HG03558 (cell line): ENCODE measurements at regions not wholly inside any gene's neighbourhood (a gene's known extent, or its start where the extent isn't known, plus 50 kb on each side); places are given as distances from the start of the nearest gene placed in this dataset.

Source experiments
- ATAC-seq: cut with Tn5 transposase; IDR thresholded peaks from one replicate; pipeline ENCODE4 v1.9.1; 2021; ENCODE audit warnings: moderate number of reproducible peaks; ENCODE audit not compliant: unreplicated experiment; ENCODE audit errors: extremely low read depth

DNA sequence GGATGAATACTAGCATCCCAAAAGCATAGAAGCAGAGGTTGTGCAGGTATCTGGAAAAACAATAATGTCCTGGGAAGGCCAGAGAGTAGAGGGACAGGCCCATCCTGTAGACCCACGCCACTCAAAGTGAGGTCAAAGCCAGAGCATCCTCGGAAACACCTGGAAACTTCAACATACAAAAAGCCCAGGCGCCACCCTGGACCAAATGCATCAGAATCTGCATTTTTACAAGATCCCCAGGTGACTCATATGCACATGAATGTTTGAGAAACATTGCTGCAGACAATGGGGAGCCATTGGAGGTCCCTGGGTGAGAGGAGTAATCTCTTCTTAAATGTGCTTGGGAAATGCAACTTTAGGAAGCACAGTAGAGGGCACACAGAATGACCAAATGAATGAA, 684.1 kb downstream of the DIAPH3 start:
- ATAC-seq, result no peak

DNA sequence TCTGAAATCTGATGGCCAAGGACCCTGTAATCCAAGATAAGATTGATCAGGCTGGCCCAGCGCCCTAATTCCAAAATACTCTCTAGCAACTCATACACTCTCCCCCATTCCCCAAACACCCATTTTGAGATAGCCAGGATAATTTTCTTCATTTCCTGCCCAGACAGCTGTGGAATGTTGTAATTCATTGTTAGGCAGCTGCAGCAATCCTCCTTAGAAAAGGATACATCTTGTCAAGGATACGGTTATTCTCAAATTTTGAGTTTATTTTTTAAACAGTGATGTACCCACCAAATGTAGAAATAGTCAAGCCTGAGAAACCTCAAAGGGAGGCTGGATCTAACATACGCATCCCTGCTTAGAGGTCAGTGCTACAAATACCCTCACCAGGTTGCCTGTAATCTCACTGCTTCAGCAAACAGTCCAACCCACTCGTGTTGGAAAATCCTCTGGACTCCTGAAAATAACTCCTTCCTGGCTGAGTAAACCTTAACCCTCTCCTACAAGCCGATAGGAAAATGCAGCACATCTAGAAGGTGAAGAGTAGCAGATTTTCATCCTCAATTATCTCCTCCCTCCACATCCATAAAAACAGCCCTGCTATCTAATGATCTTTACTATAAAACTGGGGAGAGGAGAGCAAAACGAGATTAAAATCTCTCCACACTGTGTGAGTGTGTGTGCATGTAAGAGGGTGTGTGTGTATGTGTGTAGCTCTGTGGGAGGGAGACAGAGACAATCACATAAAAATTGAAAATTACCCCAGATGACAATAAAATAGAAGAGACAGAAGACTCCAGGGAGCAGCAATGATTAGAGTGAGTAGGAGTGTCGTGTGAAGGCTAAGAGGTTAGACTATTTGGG, 683.1 kb downstream of the DIAPH3 start:
- no peak for ATAC-seq

GRCh38 chr13:59483501-59484145, 680.1 kb downstream of the DIAPH3 start:
- no peak for ATAC-seq

DNA sequence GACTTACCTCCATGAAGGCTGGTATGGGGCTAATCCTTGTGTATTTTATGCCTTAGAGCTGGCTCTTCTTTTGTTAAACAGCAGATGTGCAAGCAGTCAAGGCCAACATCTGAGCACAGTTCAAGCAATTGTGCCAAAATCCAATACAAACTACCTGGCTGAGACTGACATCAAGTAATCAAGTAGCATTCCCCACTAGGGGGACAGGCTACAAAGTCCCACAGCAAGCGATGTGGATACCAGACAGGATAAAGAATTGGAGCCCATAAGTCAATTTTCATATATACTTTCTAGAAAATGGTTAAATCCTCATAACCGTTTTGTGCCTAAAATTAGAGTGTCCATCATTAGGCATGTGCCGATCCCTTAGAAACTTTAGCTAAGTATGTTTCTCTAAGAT, 675.8 kb downstream of the DIAPH3 start:
- ATAC-seq, result no peak

DNA sequence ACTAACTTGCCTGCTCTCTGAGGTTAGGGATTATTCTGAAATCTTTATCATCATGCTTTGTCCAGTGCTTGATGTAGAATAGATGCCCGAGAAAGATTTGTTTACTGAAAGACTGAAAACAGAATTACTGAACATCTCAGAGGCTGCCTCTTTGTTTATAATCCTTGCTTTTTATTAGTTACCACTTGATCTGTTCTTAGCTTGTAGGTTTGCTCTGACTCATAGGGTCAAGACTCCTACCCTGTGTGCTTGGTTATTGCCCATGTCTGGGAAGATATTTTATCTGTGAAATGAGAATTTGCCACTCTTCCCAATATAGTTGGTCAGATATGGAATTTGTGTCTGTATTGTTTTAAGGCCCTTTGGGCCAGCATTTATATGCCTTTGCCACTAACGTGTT, 675.3 kb downstream of the DIAPH3 start:
- ATAC-seq, result no peak

- no peak for ATAC-seq
Observed at GRCh38 chr13:59490651-59491050, 673.1 kb downstream of the DIAPH3 start.

- ATAC-seq, result no peak
Observed at GRCh38 chr13:59492030-59492636, 671.6 kb downstream of the DIAPH3 start.

DNA sequence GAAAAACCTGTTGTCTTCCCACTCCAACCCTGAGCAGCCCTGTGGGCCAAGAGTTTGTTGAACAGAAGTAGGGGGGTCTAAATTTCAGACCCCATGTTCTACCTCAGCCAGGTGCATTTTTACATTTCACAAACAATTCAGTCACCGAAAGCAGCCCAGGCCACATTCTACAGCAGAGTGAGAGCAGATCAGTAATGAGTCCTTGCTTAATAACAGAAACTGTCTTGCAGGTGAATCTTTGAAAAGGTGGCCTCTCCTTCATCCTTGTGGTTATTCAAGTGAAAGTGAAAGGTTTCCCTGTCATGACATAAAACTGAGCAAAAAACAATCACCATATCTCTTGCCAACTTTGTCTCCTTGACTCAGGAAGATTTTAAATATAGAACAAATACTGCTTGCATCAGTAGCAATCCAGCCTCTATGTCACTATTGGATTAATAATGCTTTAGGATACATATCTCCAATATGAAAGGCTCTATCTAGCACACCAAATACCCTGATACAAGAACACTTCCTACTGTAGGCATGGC, 670.2 kb downstream of the DIAPH3 start:
- no peak for ATAC-seq

DNA sequence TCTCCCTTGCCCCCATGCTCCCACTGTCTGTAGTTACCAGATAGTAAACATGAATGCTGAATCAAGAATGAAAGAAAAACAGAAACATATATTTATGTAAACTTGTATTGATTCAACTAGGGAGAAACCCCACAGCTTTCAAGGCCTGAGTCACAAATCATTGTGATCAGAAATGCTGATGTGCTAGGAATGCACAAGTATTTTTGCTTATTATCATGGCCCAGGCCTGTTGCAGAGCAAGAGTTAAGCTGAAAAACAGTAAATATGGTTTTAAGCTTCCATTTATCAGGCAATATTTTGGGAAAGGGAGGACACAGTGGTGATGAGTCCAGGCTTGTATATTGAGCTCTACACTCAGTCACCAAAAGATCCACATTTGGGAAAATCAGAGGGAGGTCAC, 669.6 kb downstream of the DIAPH3 start:
- no peak for ATAC-seq

DNA sequence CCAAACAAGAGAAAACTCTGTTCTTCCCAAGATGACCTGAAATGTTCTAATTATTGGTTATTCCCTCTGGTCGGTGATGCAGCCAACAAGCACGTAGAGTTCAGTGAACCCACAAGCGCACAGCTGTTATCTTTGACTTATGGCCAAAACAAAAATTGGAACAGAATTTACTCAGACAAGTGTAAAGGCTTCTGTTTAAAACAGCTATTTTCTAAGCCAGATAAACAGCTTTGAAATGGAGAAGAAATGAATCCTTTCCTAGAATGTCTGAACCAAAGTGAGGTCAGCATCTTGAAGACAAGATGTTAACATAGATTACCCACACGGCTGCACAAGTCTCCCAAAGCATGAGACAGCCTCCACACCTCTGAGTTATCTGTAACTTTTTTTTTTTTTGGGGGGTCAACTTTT, 669.2 kb downstream of the DIAPH3 start:
- ATAC-seq, result no peak

- no peak for ATAC-seq
Observed at GRCh38 chr13:59495299-59495698, 668.4 kb downstream of the DIAPH3 start.

DNA sequence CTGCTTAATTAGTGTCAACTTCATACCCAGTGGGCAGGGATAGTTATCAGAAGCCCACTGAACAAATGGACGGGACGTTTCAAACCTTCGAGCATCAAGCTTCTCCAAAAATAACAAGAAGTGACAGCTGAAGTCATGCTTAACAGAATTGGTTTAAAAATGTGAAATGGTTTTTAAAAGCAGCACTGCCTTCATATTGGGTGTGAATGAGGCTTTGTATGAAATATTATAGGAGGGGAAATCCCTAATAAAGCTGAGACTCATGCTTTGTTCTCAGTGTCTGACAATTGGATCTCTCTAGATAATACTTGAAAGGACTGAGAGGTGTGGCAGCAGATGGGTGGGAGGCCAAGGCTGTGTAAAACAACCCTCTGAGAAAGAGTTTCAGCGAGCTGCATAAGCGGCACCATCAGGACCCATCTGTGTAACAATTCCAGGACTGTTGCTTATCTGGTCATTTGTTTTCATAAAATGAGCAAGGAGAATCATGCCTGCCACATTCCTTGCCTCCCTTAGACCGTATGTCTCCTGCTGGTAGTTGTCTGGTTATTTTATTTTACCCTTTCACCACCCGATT, 667.7 kb downstream of the DIAPH3 start:
- ATAC-seq, result no peak

DNA sequence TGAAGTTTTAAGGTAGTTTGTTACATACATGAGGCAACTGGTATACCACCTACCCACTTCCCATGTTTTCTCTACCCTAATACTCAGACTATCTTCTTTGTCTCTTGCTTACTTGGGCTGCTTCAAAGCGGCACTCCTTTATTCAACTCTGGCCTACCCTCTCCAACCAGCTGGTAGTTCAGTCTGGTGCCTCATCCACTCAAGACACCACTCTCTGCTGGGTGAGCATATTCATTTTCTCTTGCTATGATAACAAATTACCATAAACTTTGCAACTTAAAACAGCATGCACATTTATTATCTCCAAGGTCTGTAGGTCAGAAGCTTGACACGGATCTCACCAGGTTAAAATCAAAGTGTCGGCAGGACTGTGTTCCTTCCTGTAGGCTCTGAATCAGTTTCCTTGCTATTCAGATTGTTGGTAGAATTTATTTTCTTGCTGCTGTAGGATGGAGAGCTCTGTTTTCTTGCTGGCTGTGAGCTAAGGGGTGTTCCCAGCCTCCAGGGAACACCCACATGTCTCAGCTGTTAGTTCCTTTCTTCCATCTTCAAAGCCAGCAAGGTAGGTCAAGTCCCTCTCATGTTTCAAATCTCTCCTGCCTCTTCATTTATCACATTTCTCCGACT, 666.0 kb downstream of the DIAPH3 start:
- ATAC-seq, result no peak

DNA sequence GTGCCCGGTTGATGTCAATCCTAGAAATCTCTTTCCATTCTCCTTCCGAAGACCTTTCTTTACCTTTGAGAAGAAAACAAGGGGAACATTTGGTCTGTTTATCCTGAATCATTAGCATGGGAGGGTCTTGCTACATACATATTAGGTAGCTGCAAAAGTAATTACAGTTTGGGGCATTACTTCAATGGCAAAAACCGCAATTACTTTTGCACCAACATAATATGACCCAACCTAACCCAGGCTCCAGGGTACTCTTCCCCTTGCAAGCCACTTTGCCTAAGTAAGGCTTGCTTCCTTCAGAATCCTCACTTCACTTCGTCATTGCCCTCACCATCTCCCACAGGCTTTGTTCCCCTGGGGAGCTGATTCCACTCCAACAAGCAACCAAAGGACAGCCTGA, 662.7 kb downstream of the DIAPH3 start:
- ATAC-seq, result no peak

- ATAC-seq, result no peak
Observed at GRCh38 chr13:59504407-59504806, 659.3 kb downstream of the DIAPH3 start.

- no peak for ATAC-seq
Observed at GRCh38 chr13:59510386-59510785, 653.3 kb downstream of the DIAPH3 start.

DNA sequence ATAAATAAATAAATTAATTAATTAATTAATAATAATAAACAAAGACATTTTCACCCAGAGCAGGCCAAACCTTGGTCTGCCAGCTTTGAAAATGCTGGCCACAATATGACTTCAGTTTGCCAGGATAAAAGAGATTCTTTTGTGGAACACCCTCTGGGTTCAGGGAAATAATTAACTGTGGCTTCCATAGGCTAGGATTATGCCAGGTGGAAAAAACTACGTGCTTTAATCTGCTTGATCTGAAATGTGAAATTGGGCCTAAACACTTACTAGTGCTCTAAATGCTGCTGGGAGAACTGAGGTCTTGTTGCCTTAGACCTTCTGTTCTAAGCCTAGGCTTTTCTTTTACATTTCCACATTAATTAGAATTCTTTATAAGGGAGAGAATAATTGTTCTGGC, 650.0 kb downstream of the DIAPH3 start:
- ATAC-seq, result no peak

DNA sequence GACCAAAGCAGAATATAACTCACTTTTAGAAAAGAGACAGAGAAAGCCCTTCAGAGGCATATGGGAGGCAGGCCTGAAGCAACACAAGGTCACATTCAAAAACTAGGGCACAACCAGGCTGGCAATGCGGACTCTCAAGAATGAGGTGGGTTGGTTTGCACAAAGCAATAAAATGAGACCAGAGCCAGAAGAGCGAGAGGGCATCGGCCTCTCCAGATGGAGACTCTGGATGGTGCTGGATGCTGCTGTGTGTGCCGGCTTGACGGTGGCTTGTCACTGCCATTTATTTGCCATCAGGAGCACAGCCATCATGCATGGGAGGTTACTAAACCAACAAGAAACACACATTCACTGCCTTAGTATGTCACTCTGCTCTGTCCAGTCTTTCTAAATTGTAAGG, 649.4 kb downstream of the DIAPH3 start:
- no peak for ATAC-seq

DNA sequence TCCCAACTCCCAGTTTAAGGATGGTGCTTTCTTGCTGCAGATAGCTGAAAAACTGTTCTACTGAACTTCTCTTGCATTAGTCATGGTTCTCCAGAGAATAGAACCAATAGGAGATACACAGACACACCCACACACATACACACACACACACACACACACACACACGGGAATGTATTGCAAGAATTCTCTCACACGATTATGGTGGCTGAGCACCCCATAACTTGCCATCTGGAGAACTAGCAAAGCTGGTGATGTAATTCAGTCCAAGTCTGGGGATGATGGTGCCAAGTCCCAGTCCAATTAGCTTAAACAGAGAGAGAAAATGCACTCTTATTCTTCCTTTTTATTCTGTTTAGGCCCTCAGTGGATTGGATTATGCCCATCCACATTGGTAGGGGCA, 643.9 kb downstream of the DIAPH3 start:
- ATAC-seq, result no peak

- ATAC-seq, result no peak
Observed at GRCh38 chr13:59521549-59521948, 642.2 kb downstream of the DIAPH3 start.
